ENCODE measurements at regions not wholly inside any gene's neighbourhood (a gene's known extent, or its start where the extent isn't known, plus 50 kb on each side); places are given as distances from the start of the nearest gene placed in this dataset.

DNA sequence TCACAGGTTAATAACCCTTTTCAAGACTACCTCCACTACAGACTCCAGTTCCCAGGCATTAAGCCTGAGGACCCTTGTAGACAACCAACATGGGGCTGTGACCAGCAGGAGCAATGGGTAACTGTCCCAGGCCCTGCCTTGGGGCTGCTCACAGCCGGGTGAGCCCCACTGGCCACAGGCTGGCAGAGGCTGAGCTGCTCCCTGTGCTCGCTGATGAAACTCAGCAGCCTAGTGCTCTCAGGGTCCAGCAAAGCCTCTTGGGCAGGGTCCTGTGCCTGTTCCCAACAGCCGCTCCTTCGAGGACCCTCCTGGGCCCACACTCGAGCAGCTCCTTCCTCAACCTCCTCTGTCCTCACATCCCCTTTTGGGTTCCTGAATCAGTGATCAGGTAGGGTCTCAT lies 99.8 kb downstream of the VPREB1 start:
- ATAC-seq (no peak), DNase-seq (ENCODE audit: low spot score) (no peak)
- Mint-ChIP-seq H3K27me3 (ENCODE audit: low read depth) (peaks cover 100% of the 10 kb centered on the region), H3K9me3 (no peaks in the 10 kb centered on the region), H3K4me3 (no peak overlapping the region), H3K36me3 (no peaks in the 10 kb centered on the region), H3K4me1 (peaks cover 15% of the 10 kb centered on the region), H3K27ac (no peak overlapping the region)
- TF ChIP-seq ZNF317 (CRISPR knock-in tag; IDR thresholded peaks at IDR 0.05; ENCODE audit: borderline replicate concordance, low read depth) = no peak
- TF ChIP-seq FOXP1 (CRISPR knock-in tag; IDR thresholded peaks at IDR 0.05; ENCODE audit: borderline replicate concordance) = no peak
- TF ChIP-seq GABPB1 (CRISPR knock-in tag; IDR thresholded peaks at IDR 0.05) = no peak
- no peak for TF ChIP-seq RELA (CRISPR knock-in tag; IDR thresholded peaks at IDR 0.05; ENCODE audit: borderline replicate concordance)
- TF ChIP-seq, protein P1, sequence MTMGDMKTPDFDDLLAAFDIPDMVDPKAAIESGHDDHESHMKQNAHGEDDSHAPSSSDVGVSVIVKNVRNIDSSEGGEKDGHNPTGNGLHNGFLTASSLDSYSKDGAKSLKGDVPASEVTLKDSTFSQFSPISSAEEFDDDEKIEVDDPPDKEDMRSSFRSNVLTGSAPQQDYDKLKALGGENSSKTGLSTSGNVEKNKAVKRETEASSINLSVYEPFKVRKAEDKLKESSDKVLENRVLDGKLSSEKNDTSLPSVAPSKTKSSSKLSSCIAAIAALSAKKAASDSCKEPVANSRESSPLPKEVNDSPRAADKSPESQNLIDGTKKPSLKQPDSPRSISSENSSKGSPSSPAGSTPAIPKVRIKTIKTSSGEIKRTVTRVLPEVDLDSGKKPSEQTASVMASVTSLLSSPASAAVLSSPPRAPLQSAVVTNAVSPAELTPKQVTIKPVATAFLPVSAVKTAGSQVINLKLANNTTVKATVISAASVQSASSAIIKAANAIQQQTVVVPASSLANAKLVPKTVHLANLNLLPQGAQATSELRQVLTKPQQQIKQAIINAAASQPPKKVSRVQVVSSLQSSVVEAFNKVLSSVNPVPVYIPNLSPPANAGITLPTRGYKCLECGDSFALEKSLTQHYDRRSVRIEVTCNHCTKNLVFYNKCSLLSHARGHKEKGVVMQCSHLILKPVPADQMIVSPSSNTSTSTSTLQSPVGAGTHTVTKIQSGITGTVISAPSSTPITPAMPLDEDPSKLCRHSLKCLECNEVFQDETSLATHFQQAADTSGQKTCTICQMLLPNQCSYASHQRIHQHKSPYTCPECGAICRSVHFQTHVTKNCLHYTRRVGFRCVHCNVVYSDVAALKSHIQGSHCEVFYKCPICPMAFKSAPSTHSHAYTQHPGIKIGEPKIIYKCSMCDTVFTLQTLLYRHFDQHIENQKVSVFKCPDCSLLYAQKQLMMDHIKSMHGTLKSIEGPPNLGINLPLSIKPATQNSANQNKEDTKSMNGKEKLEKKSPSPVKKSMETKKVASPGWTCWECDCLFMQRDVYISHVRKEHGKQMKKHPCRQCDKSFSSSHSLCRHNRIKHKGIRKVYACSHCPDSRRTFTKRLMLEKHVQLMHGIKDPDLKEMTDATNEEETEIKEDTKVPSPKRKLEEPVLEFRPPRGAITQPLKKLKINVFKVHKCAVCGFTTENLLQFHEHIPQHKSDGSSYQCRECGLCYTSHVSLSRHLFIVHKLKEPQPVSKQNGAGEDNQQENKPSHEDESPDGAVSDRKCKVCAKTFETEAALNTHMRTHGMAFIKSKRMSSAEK (CRISPR knock-in tag; IDR thresholded peaks at IDR 0.05; ENCODE audit: borderline replicate concordance) = no peak
- TF ChIP-seq, protein P2, sequence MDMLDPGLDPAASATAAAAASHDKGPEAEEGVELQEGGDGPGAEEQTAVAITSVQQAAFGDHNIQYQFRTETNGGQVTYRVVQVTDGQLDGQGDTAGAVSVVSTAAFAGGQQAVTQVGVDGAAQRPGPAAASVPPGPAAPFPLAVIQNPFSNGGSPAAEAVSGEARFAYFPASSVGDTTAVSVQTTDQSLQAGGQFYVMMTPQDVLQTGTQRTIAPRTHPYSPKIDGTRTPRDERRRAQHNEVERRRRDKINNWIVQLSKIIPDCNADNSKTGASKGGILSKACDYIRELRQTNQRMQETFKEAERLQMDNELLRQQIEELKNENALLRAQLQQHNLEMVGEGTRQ (CRISPR knock-in tag; IDR thresholded peaks at IDR 0.05) = no peak
- TF ChIP-seq, protein P3, sequence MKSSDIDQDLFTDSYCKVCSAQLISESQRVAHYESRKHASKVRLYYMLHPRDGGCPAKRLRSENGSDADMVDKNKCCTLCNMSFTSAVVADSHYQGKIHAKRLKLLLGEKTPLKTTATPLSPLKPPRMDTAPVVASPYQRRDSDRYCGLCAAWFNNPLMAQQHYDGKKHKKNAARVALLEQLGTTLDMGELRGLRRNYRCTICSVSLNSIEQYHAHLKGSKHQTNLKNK (CRISPR knock-in tag; IDR thresholded peaks at IDR 0.05) = no peak
- no peak for TF ChIP-seq ZNF263 (CRISPR knock-in tag; IDR thresholded peaks at IDR 0.05; ENCODE audit: low read depth)
- no peak for TF ChIP-seq TEAD4 (CRISPR knock-in tag; IDR thresholded peaks at IDR 0.05)
- no peak for TF ChIP-seq NR2C2 (CRISPR knock-in tag; IDR thresholded peaks at IDR 0.05)
- TF ChIP-seq, protein P4, sequence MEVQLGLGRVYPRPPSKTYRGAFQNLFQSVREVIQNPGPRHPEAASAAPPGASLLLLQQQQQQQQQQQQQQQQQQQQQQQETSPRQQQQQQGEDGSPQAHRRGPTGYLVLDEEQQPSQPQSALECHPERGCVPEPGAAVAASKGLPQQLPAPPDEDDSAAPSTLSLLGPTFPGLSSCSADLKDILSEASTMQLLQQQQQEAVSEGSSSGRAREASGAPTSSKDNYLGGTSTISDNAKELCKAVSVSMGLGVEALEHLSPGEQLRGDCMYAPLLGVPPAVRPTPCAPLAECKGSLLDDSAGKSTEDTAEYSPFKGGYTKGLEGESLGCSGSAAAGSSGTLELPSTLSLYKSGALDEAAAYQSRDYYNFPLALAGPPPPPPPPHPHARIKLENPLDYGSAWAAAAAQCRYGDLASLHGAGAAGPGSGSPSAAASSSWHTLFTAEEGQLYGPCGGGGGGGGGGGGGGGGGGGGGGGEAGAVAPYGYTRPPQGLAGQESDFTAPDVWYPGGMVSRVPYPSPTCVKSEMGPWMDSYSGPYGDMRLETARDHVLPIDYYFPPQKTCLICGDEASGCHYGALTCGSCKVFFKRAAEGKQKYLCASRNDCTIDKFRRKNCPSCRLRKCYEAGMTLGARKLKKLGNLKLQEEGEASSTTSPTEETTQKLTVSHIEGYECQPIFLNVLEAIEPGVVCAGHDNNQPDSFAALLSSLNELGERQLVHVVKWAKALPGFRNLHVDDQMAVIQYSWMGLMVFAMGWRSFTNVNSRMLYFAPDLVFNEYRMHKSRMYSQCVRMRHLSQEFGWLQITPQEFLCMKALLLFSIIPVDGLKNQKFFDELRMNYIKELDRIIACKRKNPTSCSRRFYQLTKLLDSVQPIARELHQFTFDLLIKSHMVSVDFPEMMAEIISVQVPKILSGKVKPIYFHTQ (CRISPR knock-in tag; IDR thresholded peaks at IDR 0.05) = no peak
- no peak for TF ChIP-seq ZBTB21 (CRISPR knock-in tag; IDR thresholded peaks at IDR 0.05; ENCODE audit: borderline replicate concordance)
- TF ChIP-seq, protein P5, sequence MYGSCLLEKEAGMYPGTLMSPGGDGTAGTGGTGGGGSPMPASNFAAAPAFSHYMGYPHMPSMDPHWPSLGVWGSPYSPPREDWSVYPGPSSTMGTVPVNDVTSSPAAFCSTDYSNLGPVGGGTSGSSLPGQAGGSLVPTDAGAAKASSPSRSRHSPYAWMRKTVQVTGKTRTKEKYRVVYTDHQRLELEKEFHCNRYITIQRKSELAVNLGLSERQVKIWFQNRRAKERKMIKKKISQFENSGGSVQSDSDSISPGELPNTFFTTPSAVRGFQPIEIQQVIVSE (CRISPR knock-in tag; IDR thresholded peaks at IDR 0.05; ENCODE audit: borderline replicate concordance) = no peak
- TF ChIP-seq, protein P6, sequence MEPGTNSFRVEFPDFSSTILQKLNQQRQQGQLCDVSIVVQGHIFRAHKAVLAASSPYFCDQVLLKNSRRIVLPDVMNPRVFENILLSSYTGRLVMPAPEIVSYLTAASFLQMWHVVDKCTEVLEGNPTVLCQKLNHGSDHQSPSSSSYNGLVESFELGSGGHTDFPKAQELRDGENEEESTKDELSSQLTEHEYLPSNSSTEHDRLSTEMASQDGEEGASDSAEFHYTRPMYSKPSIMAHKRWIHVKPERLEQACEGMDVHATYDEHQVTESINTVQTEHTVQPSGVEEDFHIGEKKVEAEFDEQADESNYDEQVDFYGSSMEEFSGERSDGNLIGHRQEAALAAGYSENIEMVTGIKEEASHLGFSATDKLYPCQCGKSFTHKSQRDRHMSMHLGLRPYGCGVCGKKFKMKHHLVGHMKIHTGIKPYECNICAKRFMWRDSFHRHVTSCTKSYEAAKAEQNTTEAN (CRISPR knock-in tag; IDR thresholded peaks at IDR 0.05) = no peak
- TF ChIP-seq ATF1 (CRISPR knock-in tag; IDR thresholded peaks at IDR 0.05) = no peak
- TF ChIP-seq ESRRA (CRISPR knock-in tag; IDR thresholded peaks at IDR 0.05; ENCODE audit: borderline replicate concordance) = no peak
- no peak for TF ChIP-seq ETV6 (CRISPR knock-in tag; IDR thresholded peaks at IDR 0.05)
- TF ChIP-seq, protein P7, sequence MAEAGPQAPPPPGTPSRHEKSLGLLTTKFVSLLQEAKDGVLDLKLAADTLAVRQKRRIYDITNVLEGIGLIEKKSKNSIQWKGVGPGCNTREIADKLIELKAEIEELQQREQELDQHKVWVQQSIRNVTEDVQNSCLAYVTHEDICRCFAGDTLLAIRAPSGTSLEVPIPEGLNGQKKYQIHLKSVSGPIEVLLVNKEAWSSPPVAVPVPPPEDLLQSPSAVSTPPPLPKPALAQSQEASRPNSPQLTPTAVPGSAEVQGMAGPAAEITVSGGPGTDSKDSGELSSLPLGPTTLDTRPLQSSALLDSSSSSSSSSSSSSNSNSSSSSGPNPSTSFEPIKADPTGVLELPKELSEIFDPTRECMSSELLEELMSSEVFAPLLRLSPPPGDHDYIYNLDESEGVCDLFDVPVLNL (CRISPR knock-in tag; IDR thresholded peaks at IDR 0.05; ENCODE audit: borderline replicate concordance, low read depth) = no peak
- CTCF ChIA-PET = interaction anchor here (1.1 to 2.2 kb wide), 4 partner anchors 13 to 80 kb away, joined by 3 to 20 read pairs (median 11); no protein-coding TSS in a partner anchor
- POLR2A ChIA-PET = no interaction called here
